IMR-90 (cell line): ENCODE measurements at regions not wholly inside any gene's neighbourhood (a gene's known extent, or its start where the extent isn't known, plus 50 kb on each side); places are given as distances from the start of the nearest gene placed in this dataset.

ENCODE experiments used
- ATAC-seq: fragments of 200-7000 bp; cut with Tn5 transposase; 2 replicates; pipeline ENCODE4 v1.9.1; 2020; ENCODE audit warnings: low read depth, mild to moderate bottlenecking, moderate library complexity
- BruUV-seq: library from RNA; stranded (reverse); fragments of 400-500 nt; replicated peaks from 2 replicates; lab custom pipeline; 2021; lab: Mats Ljungman, UMichigan
- CTCF ChIA-PET: fragments of 300-600 bp; formaldehyde crosslinking; extraction: SDS; loops from one replicate; lab custom pipeline; 2021; ENCODE audit warnings: antibody characterized with exemption; lab: Yijun Ruan, JAX
- POLR2A ChIA-PET: fragments of 300-600 bp; sonication (Branson Sonifier 250); formaldehyde crosslinking; loops from one replicate; lab custom pipeline; 2022; ENCODE audit warnings: antibody characterized with exemption; ENCODE audit not compliant: unreplicated experiment; lab: Charles Lee
- DNase-seq: peaks from one replicate; pipeline ENCODE4 v3.0.0; 2013
- H2AFZ ChIP-seq: replicated peaks from 2 replicates; pipeline ENCODE3; 2013; ENCODE audit warnings: low read length, mild to moderate bottlenecking; ENCODE audit not compliant: poor library complexity
- H2AK5ac ChIP-seq: 2 replicates; pipeline ENCODE4 v1.6.1; 2013; ENCODE audit warnings: low read depth, low read length, inconsistent platforms
- H2AK9ac ChIP-seq: replicated peaks from 2 replicates; pipeline ENCODE3; 2013; ENCODE audit warnings: mild to moderate bottlenecking, low read depth, low read length, moderate library complexity; ENCODE audit not compliant: poor library complexity
- H2BK120ac ChIP-seq: 2 replicates; pipeline ENCODE4 v1.6.1; 2013; ENCODE audit warnings: low read depth, low read length, inconsistent platforms
- H2BK15ac ChIP-seq: 3 replicates; pipeline ENCODE4 v1.6.1; 2013; ENCODE audit warnings: low read depth, low read length, inconsistent platforms
- H2BK20ac ChIP-seq: 2 replicates; pipeline ENCODE4 v1.6.1; 2013; ENCODE audit warnings: low read depth, mild to moderate bottlenecking, inconsistent platforms, low read length, moderate library complexity
- H2BK5ac ChIP-seq: 2 replicates; pipeline ENCODE4 v1.6.1; 2013; ENCODE audit warnings: mild to moderate bottlenecking, low read depth, low read length, inconsistent platforms; ENCODE audit not compliant: poor library complexity, severe bottlenecking
- H3K14ac ChIP-seq: replicated peaks from 2 replicates; pipeline ENCODE4 v1.6.1; 2013; ENCODE audit warnings: low read depth, low read length, inconsistent platforms
- H3K18ac ChIP-seq: 2 replicates; pipeline ENCODE4 v1.6.1; 2013; ENCODE audit warnings: low read depth, low read length, control low read depth
- H3K23ac ChIP-seq: 2 replicates; pipeline ENCODE4 v1.6.1; 2013; ENCODE audit warnings: low read depth, low read length, inconsistent platforms
- H3K27ac ChIP-seq: 2 replicates; pipeline ENCODE4 v1.5.1; 2013; ENCODE audit warnings: mild to moderate bottlenecking, control low read depth, low read length; ENCODE audit not compliant: insufficient read depth
- H3K27me3 ChIP-seq: 2 replicates; pipeline ENCODE4 v1.6.1; 2013; ENCODE audit warnings: low read length; ENCODE audit not compliant: control insufficient read depth, insufficient read depth
- H3K36me3 ChIP-seq: 2 replicates; pipeline ENCODE4 v1.6.1; 2013; ENCODE audit warnings: low read length, mixed read lengths; ENCODE audit not compliant: control insufficient read depth, insufficient read depth
- H3K4ac ChIP-seq: 2 replicates; pipeline ENCODE4 v1.6.1; 2013; ENCODE audit warnings: low read depth, low read length, inconsistent platforms
- H3K4me1 ChIP-seq: 2 replicates; pipeline ENCODE4 v1.6.1; 2013; ENCODE audit warnings: low read length, mixed read lengths; ENCODE audit not compliant: control insufficient read depth, insufficient read depth
- H3K4me2 ChIP-seq: 2 replicates; pipeline ENCODE4 v1.6.1; 2013; ENCODE audit warnings: low read depth, mild to moderate bottlenecking, control low read depth, low read length, moderate library complexity
- H3K4me3 ChIP-seq: 2 replicates; pipeline ENCODE4 v1.5.1; 2013; ENCODE audit warnings: low read depth, mild to moderate bottlenecking, control low read depth, low read length, moderate library complexity; ENCODE audit not compliant: insufficient read depth
- H3K56ac ChIP-seq: 2 replicates; pipeline ENCODE4 v1.6.1; 2013; ENCODE audit warnings: low read length, inconsistent platforms; ENCODE audit not compliant: insufficient read depth; ENCODE audit errors: extremely low read depth
- H3K79me1 ChIP-seq, 2 experiments: 2 replicates each; pipeline ENCODE4 v1.6.1; 2013; ENCODE audit warnings: low read length in 2 of 2, inconsistent platforms in 1 of 2, low read depth in 1 of 2
- H3K9ac ChIP-seq: 2 replicates; pipeline ENCODE4 v1.6.1; 2013; ENCODE audit warnings: low read depth, low read length, control low read depth
- H3K9me1 ChIP-seq: 2 replicates; pipeline ENCODE4 v1.6.1; 2013; ENCODE audit warnings: low read length, inconsistent platforms; ENCODE audit not compliant: insufficient read depth
- H3K9me3 ChIP-seq: 2 replicates; pipeline ENCODE4 v1.6.1; 2013; ENCODE audit warnings: low read length; ENCODE audit not compliant: control insufficient read depth, insufficient read depth
- H4K20me1 ChIP-seq: 2 replicates; pipeline ENCODE4 v1.6.1; 2013; ENCODE audit warnings: low read length, inconsistent platforms; ENCODE audit not compliant: insufficient read depth
- H4K5ac ChIP-seq: 2 replicates; pipeline ENCODE4 v1.6.1; 2013; ENCODE audit warnings: mild to moderate bottlenecking, low read depth, low read length, control low read depth
- H4K8ac ChIP-seq, 2 experiments: 2 replicates each; pipeline ENCODE4 v1.6.1; 2013; ENCODE audit warnings: low read depth in 2 of 2, low read length in 2 of 2, control low read depth in 1 of 2, inconsistent platforms in 1 of 2
- H4K91ac ChIP-seq: 2 replicates; pipeline ENCODE4 v1.6.1; 2013; ENCODE audit warnings: low read depth, low read length, inconsistent platforms; ENCODE audit not compliant: insufficient read depth
- BHLHE40 ChIP-seq: fragments of 150-350 bp; IDR thresholded peaks from 2 replicates; pipeline ENCODE4 v1.6.1; 2016; ENCODE audit warnings: mild to moderate bottlenecking, low read depth, low read length
- CEBPB ChIP-seq: IDR thresholded peaks from 2 replicates; pipeline ENCODE4 v1.6.1; 2012; ENCODE audit warnings: low read depth, low read length, improper control_type of control experiment
- CHD1 ChIP-seq: IDR thresholded peaks from 2 replicates; pipeline ENCODE4 v1.6.1; 2012; ENCODE audit warnings: low read depth, low read length, improper control_type of control experiment
- CTCF ChIP-seq: conservative IDR thresholded peaks from 2 replicates; pipeline ENCODE4 v1.5.1; 2012; ENCODE audit warnings: mild to moderate bottlenecking, low read depth, low read length, improper control_type of control experiment
- ELK1 ChIP-seq: fragments of 150-350 bp; IDR thresholded peaks from 2 replicates; pipeline ENCODE4 v1.6.1; 2016; ENCODE audit warnings: low read depth, mild to moderate bottlenecking, low read length, moderate library complexity, borderline replicate concordance
- FOS ChIP-seq: fragments of 150-350 bp; IDR thresholded peaks from 2 replicates; pipeline ENCODE4 v1.6.1; 2016; ENCODE audit warnings: low read depth, low read length
- MAFK ChIP-seq: IDR thresholded peaks from 2 replicates; pipeline ENCODE4 v1.6.1; 2012; ENCODE audit warnings: low read depth, low read length, improper control_type of control experiment
- MAZ ChIP-seq: IDR thresholded peaks from 2 replicates; pipeline ENCODE4 v1.6.1; 2012; ENCODE audit warnings: low read depth, mild to moderate bottlenecking, low read length, improper control_type of control experiment, moderate library complexity, borderline replicate concordance
- MXI1 ChIP-seq: IDR thresholded peaks from 2 replicates; pipeline ENCODE4 v1.6.1; 2012; ENCODE audit warnings: low read depth, mild to moderate bottlenecking, low read length, moderate library complexity, borderline replicate concordance
- NFE2L2 ChIP-seq: fragments of 150-350 bp; IDR thresholded peaks from 2 replicates; pipeline ENCODE4 v1.6.1; 2016; ENCODE audit warnings: low read depth, mild to moderate bottlenecking, low read length
- POLR2A ChIP-seq: IDR thresholded peaks from 2 replicates; pipeline ENCODE4 v1.6.1; 2012; ENCODE audit warnings: mild to moderate bottlenecking, low read depth, low read length
- RAD21 ChIP-seq: IDR thresholded peaks from 2 replicates; pipeline ENCODE4 v1.6.1; 2012; ENCODE audit warnings: low read length, improper control_type of control experiment
- RCOR1 ChIP-seq: IDR thresholded peaks from 2 replicates; pipeline ENCODE4 v1.6.1; 2012; ENCODE audit warnings: mild to moderate bottlenecking, low read length, improper control_type of control experiment; ENCODE audit not compliant: insufficient replicate concordance
- RFX5 ChIP-seq: IDR thresholded peaks from 2 replicates; pipeline ENCODE4 v1.8.0; 2012; ENCODE audit warnings: low read depth, mild to moderate bottlenecking, low read length, moderate library complexity
- USF2 ChIP-seq: fragments of 150-350 bp; IDR thresholded peaks from 2 replicates; pipeline ENCODE4 v1.6.1; 2017; ENCODE audit warnings: mild to moderate bottlenecking, antibody characterized with exemption, low read length, low read depth
- WGBS, 2 experiments: methylation state at CpG; one replicate each; pipeline versions ENCODE4 v1.1.5 to v1.1.7; 2013; ENCODE audit warnings: missing lambda C conversion rate in 2 of 2; ENCODE audit not compliant: insufficient read length in 1 of 2; ENCODE audit errors: extremely low coverage in 2 of 2; 5-methylcytosine and 5-hydroxymethylcytosine counted together
- dilution Hi-C: fragments of 300-500 bp; cut with HindIII; formaldehyde crosslinking; loops from one replicate; pipeline ENCODE4 v1.14.3; 2018; ENCODE audit warnings: low sequenced_read_pairs; ENCODE audit not compliant: unreplicated experiment
- in situ Hi-C: fragments of 300-500 bp; cut with MboI; formaldehyde crosslinking; loops from 3 replicates; pipeline ENCODE4 v1.14.3; 2019; ENCODE audit warnings: low sequenced_read_pairs, inconsistent platforms, mixed read lengths
- intact Hi-C: fragments of 100-400 bp; cut with micrococcal nuclease; formaldehyde crosslinking; loops from 2 replicates; pipeline ENCODE4 v1.10.0; 2022

- Histone ChIP-seq H3K56ac (no peak overlapping the region), H4K91ac (no peak overlapping the region), H3K4ac (peak overlapping the region; percentile 27), H3K9me1 (peaks cover 4% of the 10 kb centered on the region; the same call in 1 of the 2 replicates), H3K27me3 (no peaks in the 10 kb centered on the region), H3K4me3 (no peak overlapping the region), H2AK5ac (no peak overlapping the region), H2AK9ac (no peak overlapping the region), H3K36me3 (no peaks in the 10 kb centered on the region), H3K27ac (no peak overlapping the region), H3K23ac (0 out of 2 replicates have a peak overlapping the region, but pooled peaks have one; percentile 23), H3K9ac (no peak overlapping the region), H3K79me1 (no peaks in the 10 kb centered on the region), H3K14ac (peak overlapping the region; percentile 58), H3K4me2 (no peak overlapping the region), H3K18ac (no peak overlapping the region; the same call in 1 of the 2 replicates), H2BK20ac (peak overlapping the region; percentile 57), H3K9me3 (peaks cover 2% of the 10 kb centered on the region; the same call in 1 of the 2 replicates), H2BK120ac (peak overlapping the region; percentile 58), H4K5ac (no peak overlapping the region), H4K20me1 (no peaks in the 10 kb centered on the region), H3K4me1 (peaks cover 9% of the 10 kb centered on the region), H4K8ac (peak overlapping the region in 1 of 2 experiments; percentile 9; a peak in 1 of 4 replicates), H2BK15ac (peak overlapping the region; percentile 71; the same call in 2 of the 3 replicates), H2AFZ (no peak overlapping the region), H2BK5ac (no peak overlapping the region)
- CTCF ChIA-PET, result no interaction called here
- intact Hi-C loops, result no loop called here
- no TSS peak for BruUV-seq
- no CpG with 5 or more reads among the region's 4 CpGs for WGBS, 2 experiments
- in situ Hi-C loops, result no loop called here
- no peak for DNase-seq
- POLR2A ChIA-PET, result no interaction called here
- ATAC-seq, result no peak
- dilution Hi-C loops, result no loop called here
- no peak for TF ChIP-seq MAFK
- TF ChIP-seq RFX5, result no peak
- no peak for TF ChIP-seq RAD21
- no peak for TF ChIP-seq ELK1
- no peak for TF ChIP-seq CEBPB
- TF ChIP-seq CTCF, result no peak
- no peak for TF ChIP-seq NFE2L2
- no peak for TF ChIP-seq RCOR1
- TF ChIP-seq POLR2A, result no peak
- TF ChIP-seq USF2, result no peak
- no peak for TF ChIP-seq MAZ
- TF ChIP-seq FOS, result no peak
- no peak for TF ChIP-seq MXI1
- no peak for TF ChIP-seq CHD1
- TF ChIP-seq BHLHE40, result no peak
Observed at GRCh38 chr13:95354680-95355487, 53.6 kb upstream of the ABCC4 start.
